IMR-90 (cell line): ENCODE measurements at regions not wholly inside any gene's neighbourhood (a gene's known extent, or its start where the extent isn't known, plus 50 kb on each side); places are given as distances from the start of the nearest gene placed in this dataset.

ENCODE experiments used
- ATAC-seq: fragments of 200-7000 bp; cut with Tn5 transposase; 2 replicates; pipeline ENCODE4 v1.9.1; 2020; ENCODE audit warnings: low read depth, mild to moderate bottlenecking, moderate library complexity
- BruUV-seq: library from RNA; stranded (reverse); fragments of 400-500 nt; replicated peaks from 2 replicates; lab custom pipeline; 2021; lab: Mats Ljungman, UMichigan
- CTCF ChIA-PET: fragments of 300-600 bp; formaldehyde crosslinking; extraction: SDS; loops from one replicate; lab custom pipeline; 2021; ENCODE audit warnings: antibody characterized with exemption; lab: Yijun Ruan, JAX
- POLR2A ChIA-PET: fragments of 300-600 bp; sonication (Branson Sonifier 250); formaldehyde crosslinking; loops from one replicate; lab custom pipeline; 2022; ENCODE audit warnings: antibody characterized with exemption; ENCODE audit not compliant: unreplicated experiment; lab: Charles Lee
- DNase-seq: peaks from one replicate; pipeline ENCODE4 v3.0.0; 2013
- H2AFZ ChIP-seq: replicated peaks from 2 replicates; pipeline ENCODE3; 2013; ENCODE audit warnings: low read length, mild to moderate bottlenecking; ENCODE audit not compliant: poor library complexity
- H2AK5ac ChIP-seq: 2 replicates; pipeline ENCODE4 v1.6.1; 2013; ENCODE audit warnings: low read depth, low read length, inconsistent platforms
- H2AK9ac ChIP-seq: replicated peaks from 2 replicates; pipeline ENCODE3; 2013; ENCODE audit warnings: mild to moderate bottlenecking, low read depth, low read length, moderate library complexity; ENCODE audit not compliant: poor library complexity
- H2BK120ac ChIP-seq: 2 replicates; pipeline ENCODE4 v1.6.1; 2013; ENCODE audit warnings: low read depth, low read length, inconsistent platforms
- H2BK15ac ChIP-seq: 3 replicates; pipeline ENCODE4 v1.6.1; 2013; ENCODE audit warnings: low read depth, low read length, inconsistent platforms
- H2BK20ac ChIP-seq: 2 replicates; pipeline ENCODE4 v1.6.1; 2013; ENCODE audit warnings: low read depth, mild to moderate bottlenecking, inconsistent platforms, low read length, moderate library complexity
- H2BK5ac ChIP-seq: 2 replicates; pipeline ENCODE4 v1.6.1; 2013; ENCODE audit warnings: mild to moderate bottlenecking, low read depth, low read length, inconsistent platforms; ENCODE audit not compliant: poor library complexity, severe bottlenecking
- H3K14ac ChIP-seq: replicated peaks from 2 replicates; pipeline ENCODE4 v1.6.1; 2013; ENCODE audit warnings: low read depth, low read length, inconsistent platforms
- H3K18ac ChIP-seq: 2 replicates; pipeline ENCODE4 v1.6.1; 2013; ENCODE audit warnings: low read depth, low read length, control low read depth
- H3K23ac ChIP-seq: 2 replicates; pipeline ENCODE4 v1.6.1; 2013; ENCODE audit warnings: low read depth, low read length, inconsistent platforms
- H3K27ac ChIP-seq: 2 replicates; pipeline ENCODE4 v1.5.1; 2013; ENCODE audit warnings: mild to moderate bottlenecking, control low read depth, low read length; ENCODE audit not compliant: insufficient read depth
- H3K27me3 ChIP-seq: 2 replicates; pipeline ENCODE4 v1.6.1; 2013; ENCODE audit warnings: low read length; ENCODE audit not compliant: control insufficient read depth, insufficient read depth
- H3K36me3 ChIP-seq: 2 replicates; pipeline ENCODE4 v1.6.1; 2013; ENCODE audit warnings: low read length, mixed read lengths; ENCODE audit not compliant: control insufficient read depth, insufficient read depth
- H3K4ac ChIP-seq: 2 replicates; pipeline ENCODE4 v1.6.1; 2013; ENCODE audit warnings: low read depth, low read length, inconsistent platforms
- H3K4me1 ChIP-seq: 2 replicates; pipeline ENCODE4 v1.6.1; 2013; ENCODE audit warnings: low read length, mixed read lengths; ENCODE audit not compliant: control insufficient read depth, insufficient read depth
- H3K4me2 ChIP-seq: 2 replicates; pipeline ENCODE4 v1.6.1; 2013; ENCODE audit warnings: low read depth, mild to moderate bottlenecking, control low read depth, low read length, moderate library complexity
- H3K4me3 ChIP-seq: 2 replicates; pipeline ENCODE4 v1.5.1; 2013; ENCODE audit warnings: low read depth, mild to moderate bottlenecking, control low read depth, low read length, moderate library complexity; ENCODE audit not compliant: insufficient read depth
- H3K56ac ChIP-seq: 2 replicates; pipeline ENCODE4 v1.6.1; 2013; ENCODE audit warnings: low read length, inconsistent platforms; ENCODE audit not compliant: insufficient read depth; ENCODE audit errors: extremely low read depth
- H3K79me1 ChIP-seq, 2 experiments: 2 replicates each; pipeline ENCODE4 v1.6.1; 2013; ENCODE audit warnings: low read length in 2 of 2, inconsistent platforms in 1 of 2, low read depth in 1 of 2
- H3K9ac ChIP-seq: 2 replicates; pipeline ENCODE4 v1.6.1; 2013; ENCODE audit warnings: low read depth, low read length, control low read depth
- H3K9me1 ChIP-seq: 2 replicates; pipeline ENCODE4 v1.6.1; 2013; ENCODE audit warnings: low read length, inconsistent platforms; ENCODE audit not compliant: insufficient read depth
- H3K9me3 ChIP-seq: 2 replicates; pipeline ENCODE4 v1.6.1; 2013; ENCODE audit warnings: low read length; ENCODE audit not compliant: control insufficient read depth, insufficient read depth
- H4K20me1 ChIP-seq: 2 replicates; pipeline ENCODE4 v1.6.1; 2013; ENCODE audit warnings: low read length, inconsistent platforms; ENCODE audit not compliant: insufficient read depth
- H4K5ac ChIP-seq: 2 replicates; pipeline ENCODE4 v1.6.1; 2013; ENCODE audit warnings: mild to moderate bottlenecking, low read depth, low read length, control low read depth
- H4K8ac ChIP-seq, 2 experiments: 2 replicates each; pipeline ENCODE4 v1.6.1; 2013; ENCODE audit warnings: low read depth in 2 of 2, low read length in 2 of 2, control low read depth in 1 of 2, inconsistent platforms in 1 of 2
- H4K91ac ChIP-seq: 2 replicates; pipeline ENCODE4 v1.6.1; 2013; ENCODE audit warnings: low read depth, low read length, inconsistent platforms; ENCODE audit not compliant: insufficient read depth
- BHLHE40 ChIP-seq: fragments of 150-350 bp; IDR thresholded peaks from 2 replicates; pipeline ENCODE4 v1.6.1; 2016; ENCODE audit warnings: mild to moderate bottlenecking, low read depth, low read length
- CHD1 ChIP-seq: IDR thresholded peaks from 2 replicates; pipeline ENCODE4 v1.6.1; 2012; ENCODE audit warnings: low read depth, low read length, improper control_type of control experiment
- FOS ChIP-seq: fragments of 150-350 bp; IDR thresholded peaks from 2 replicates; pipeline ENCODE4 v1.6.1; 2016; ENCODE audit warnings: low read depth, low read length
- MAFK ChIP-seq: IDR thresholded peaks from 2 replicates; pipeline ENCODE4 v1.6.1; 2012; ENCODE audit warnings: low read depth, low read length, improper control_type of control experiment
- MAZ ChIP-seq: IDR thresholded peaks from 2 replicates; pipeline ENCODE4 v1.6.1; 2012; ENCODE audit warnings: low read depth, mild to moderate bottlenecking, low read length, improper control_type of control experiment, moderate library complexity, borderline replicate concordance
- MXI1 ChIP-seq: IDR thresholded peaks from 2 replicates; pipeline ENCODE4 v1.6.1; 2012; ENCODE audit warnings: low read depth, mild to moderate bottlenecking, low read length, moderate library complexity, borderline replicate concordance
- NFE2L2 ChIP-seq: fragments of 150-350 bp; IDR thresholded peaks from 2 replicates; pipeline ENCODE4 v1.6.1; 2016; ENCODE audit warnings: low read depth, mild to moderate bottlenecking, low read length
- POLR2A ChIP-seq: IDR thresholded peaks from 2 replicates; pipeline ENCODE4 v1.6.1; 2012; ENCODE audit warnings: mild to moderate bottlenecking, low read depth, low read length
- RAD21 ChIP-seq: IDR thresholded peaks from 2 replicates; pipeline ENCODE4 v1.6.1; 2012; ENCODE audit warnings: low read length, improper control_type of control experiment
- RCOR1 ChIP-seq: IDR thresholded peaks from 2 replicates; pipeline ENCODE4 v1.6.1; 2012; ENCODE audit warnings: mild to moderate bottlenecking, low read length, improper control_type of control experiment; ENCODE audit not compliant: insufficient replicate concordance
- RFX5 ChIP-seq: IDR thresholded peaks from 2 replicates; pipeline ENCODE4 v1.8.0; 2012; ENCODE audit warnings: low read depth, mild to moderate bottlenecking, low read length, moderate library complexity
- SMC3 ChIP-seq: fragments of 150-350 bp; IDR thresholded peaks from 2 replicates; pipeline ENCODE4 v1.6.1; 2016; ENCODE audit warnings: low read depth, mild to moderate bottlenecking, antibody characterized with exemption, low read length, moderate library complexity
- WGBS, 2 experiments: methylation state at CpG; one replicate each; pipeline versions ENCODE4 v1.1.5 to v1.1.7; 2013; ENCODE audit warnings: missing lambda C conversion rate in 2 of 2; ENCODE audit not compliant: insufficient read length in 1 of 2; ENCODE audit errors: extremely low coverage in 2 of 2; 5-methylcytosine and 5-hydroxymethylcytosine counted together
- dilution Hi-C: fragments of 300-500 bp; cut with HindIII; formaldehyde crosslinking; loops from one replicate; pipeline ENCODE4 v1.14.3; 2018; ENCODE audit warnings: low sequenced_read_pairs; ENCODE audit not compliant: unreplicated experiment
- in situ Hi-C: fragments of 300-500 bp; cut with MboI; formaldehyde crosslinking; loops from 3 replicates; pipeline ENCODE4 v1.14.3; 2019; ENCODE audit warnings: low sequenced_read_pairs, inconsistent platforms, mixed read lengths
- intact Hi-C: fragments of 100-400 bp; cut with micrococcal nuclease; formaldehyde crosslinking; loops from 2 replicates; pipeline ENCODE4 v1.10.0; 2022
- TF ChIP-seq, protein P1 (sequence below): fragments of 150-350 bp; IDR thresholded peaks from 2 replicates; pipeline ENCODE4 v1.6.1; 2017; ENCODE audit warnings: mild to moderate bottlenecking, antibody characterized with exemption, low read length, low read depth
- TF ChIP-seq, protein P2 (sequence below): fragments of 150-350 bp; IDR thresholded peaks from 2 replicates; pipeline ENCODE4 v1.6.1; 2016; ENCODE audit warnings: low read depth, mild to moderate bottlenecking, low read length, moderate library complexity, borderline replicate concordance
- TF ChIP-seq, protein P3 (sequence below): conservative IDR thresholded peaks from 2 replicates; pipeline ENCODE4 v1.5.1; 2012; ENCODE audit warnings: mild to moderate bottlenecking, low read depth, low read length, improper control_type of control experiment

DNA sequence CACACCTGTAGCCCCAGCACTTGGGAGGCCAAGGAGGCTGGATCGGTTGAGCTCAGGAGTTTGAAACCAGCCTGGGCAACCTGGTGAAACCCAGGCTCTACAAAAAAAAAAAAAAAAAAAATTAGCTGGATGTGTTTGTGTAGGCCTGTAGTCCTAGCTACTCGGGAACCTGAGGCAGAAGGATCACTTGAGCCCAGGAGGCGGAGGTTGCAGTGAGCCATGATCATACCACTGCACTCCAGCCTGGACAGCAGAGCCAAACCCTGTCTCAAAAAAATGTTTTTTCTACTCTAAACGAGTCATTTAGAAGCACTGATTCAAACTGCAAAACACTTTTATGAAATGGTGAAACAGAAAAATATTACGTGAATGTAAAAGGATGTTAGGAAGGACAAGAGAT is 69.1 kb upstream of the SLC39A10 start:
- POLR2A ChIA-PET: no interaction called here
- no peaks in the 10 kb centered on the region for H3K79me1 ChIP-seq
- TF ChIP-seq RFX5 (no peak), CHD1 (no peak), POLR2A (no peak), SMC3 (no peak), RAD21 (no peak), RCOR1 (no peak), NFE2L2 (no peak), MAZ (no peak), BHLHE40 (no peak), MAFK (no peak), MXI1 (no peak), FOS (no peak)
- TF ChIP-seq, protein P1, sequence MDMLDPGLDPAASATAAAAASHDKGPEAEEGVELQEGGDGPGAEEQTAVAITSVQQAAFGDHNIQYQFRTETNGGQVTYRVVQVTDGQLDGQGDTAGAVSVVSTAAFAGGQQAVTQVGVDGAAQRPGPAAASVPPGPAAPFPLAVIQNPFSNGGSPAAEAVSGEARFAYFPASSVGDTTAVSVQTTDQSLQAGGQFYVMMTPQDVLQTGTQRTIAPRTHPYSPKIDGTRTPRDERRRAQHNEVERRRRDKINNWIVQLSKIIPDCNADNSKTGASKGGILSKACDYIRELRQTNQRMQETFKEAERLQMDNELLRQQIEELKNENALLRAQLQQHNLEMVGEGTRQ: no peak
- TF ChIP-seq, protein P2, sequence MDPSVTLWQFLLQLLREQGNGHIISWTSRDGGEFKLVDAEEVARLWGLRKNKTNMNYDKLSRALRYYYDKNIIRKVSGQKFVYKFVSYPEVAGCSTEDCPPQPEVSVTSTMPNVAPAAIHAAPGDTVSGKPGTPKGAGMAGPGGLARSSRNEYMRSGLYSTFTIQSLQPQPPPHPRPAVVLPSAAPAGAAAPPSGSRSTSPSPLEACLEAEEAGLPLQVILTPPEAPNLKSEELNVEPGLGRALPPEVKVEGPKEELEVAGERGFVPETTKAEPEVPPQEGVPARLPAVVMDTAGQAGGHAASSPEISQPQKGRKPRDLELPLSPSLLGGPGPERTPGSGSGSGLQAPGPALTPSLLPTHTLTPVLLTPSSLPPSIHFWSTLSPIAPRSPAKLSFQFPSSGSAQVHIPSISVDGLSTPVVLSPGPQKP: no peak
- TF ChIP-seq, protein P3, sequence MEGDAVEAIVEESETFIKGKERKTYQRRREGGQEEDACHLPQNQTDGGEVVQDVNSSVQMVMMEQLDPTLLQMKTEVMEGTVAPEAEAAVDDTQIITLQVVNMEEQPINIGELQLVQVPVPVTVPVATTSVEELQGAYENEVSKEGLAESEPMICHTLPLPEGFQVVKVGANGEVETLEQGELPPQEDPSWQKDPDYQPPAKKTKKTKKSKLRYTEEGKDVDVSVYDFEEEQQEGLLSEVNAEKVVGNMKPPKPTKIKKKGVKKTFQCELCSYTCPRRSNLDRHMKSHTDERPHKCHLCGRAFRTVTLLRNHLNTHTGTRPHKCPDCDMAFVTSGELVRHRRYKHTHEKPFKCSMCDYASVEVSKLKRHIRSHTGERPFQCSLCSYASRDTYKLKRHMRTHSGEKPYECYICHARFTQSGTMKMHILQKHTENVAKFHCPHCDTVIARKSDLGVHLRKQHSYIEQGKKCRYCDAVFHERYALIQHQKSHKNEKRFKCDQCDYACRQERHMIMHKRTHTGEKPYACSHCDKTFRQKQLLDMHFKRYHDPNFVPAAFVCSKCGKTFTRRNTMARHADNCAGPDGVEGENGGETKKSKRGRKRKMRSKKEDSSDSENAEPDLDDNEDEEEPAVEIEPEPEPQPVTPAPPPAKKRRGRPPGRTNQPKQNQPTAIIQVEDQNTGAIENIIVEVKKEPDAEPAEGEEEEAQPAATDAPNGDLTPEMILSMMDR: no peak
- H4K20me1 ChIP-seq: no peaks in the 10 kb centered on the region
- no peak overlapping the region for H2AK5ac ChIP-seq
- intact Hi-C loops: no loop called here
- CTCF ChIA-PET: interaction anchor here (1.0 to 1.6 kb wide), 2 partner anchors 12 to 13 kb away, joined by 4 read pairs; no protein-coding TSS in a partner anchor
- H3K4me2 ChIP-seq: no peak overlapping the region
- no TSS peak for BruUV-seq
- H2BK5ac ChIP-seq: no peak overlapping the region
- WGBS, 2 experiments: no CpG with 5 or more reads among the region's 5 CpGs
- DNase-seq (no peak), ATAC-seq (no peak)
- H3K9me3 ChIP-seq: no peaks in the 10 kb centered on the region
- H2BK15ac ChIP-seq: no peak overlapping the region
- no peaks in the 10 kb centered on the region for H3K36me3 ChIP-seq
- no peak overlapping the region for H4K91ac ChIP-seq
- no peaks in the 10 kb centered on the region for H3K27me3 ChIP-seq
- no peak overlapping the region for H2BK120ac ChIP-seq
- H3K56ac ChIP-seq: no peak overlapping the region
- no peak overlapping the region for H3K4me3 ChIP-seq
- no peak overlapping the region for H3K23ac ChIP-seq
- no peak overlapping the region for H3K27ac ChIP-seq
- dilution Hi-C loops: no loop called here
- H2BK20ac ChIP-seq: no peak overlapping the region
- H3K4ac ChIP-seq: no peak overlapping the region
- no peak overlapping the region for H4K8ac ChIP-seq
- H4K5ac ChIP-seq: no peak overlapping the region
- H3K18ac ChIP-seq: no peak overlapping the region
- no peaks in the 10 kb centered on the region for H3K4me1 ChIP-seq
- H3K9ac ChIP-seq: no peak overlapping the region
- no peak overlapping the region for H2AFZ ChIP-seq
- in situ Hi-C loops: no loop called here
- 0 out of 2 replicates have a peak, but pooled peaks cover 2% of the 10 kb centered on the region for H3K9me1 ChIP-seq
- no peak overlapping the region for H3K14ac ChIP-seq
- no peak overlapping the region for H2AK9ac ChIP-seq
